GM19240 (cell line): ENCODE measurements at regions not wholly inside any gene's neighbourhood (a gene's known extent, or its start where the extent isn't known, plus 50 kb on each side); places are given as distances from the start of the nearest gene placed in this dataset.

Experiments used
- DNase-seq: peaks from one replicate; pipeline ENCODE4 v3.0.0; 2011; ENCODE audit warnings: low spot score; ENCODE audit not compliant: insufficient read length

DNA sequence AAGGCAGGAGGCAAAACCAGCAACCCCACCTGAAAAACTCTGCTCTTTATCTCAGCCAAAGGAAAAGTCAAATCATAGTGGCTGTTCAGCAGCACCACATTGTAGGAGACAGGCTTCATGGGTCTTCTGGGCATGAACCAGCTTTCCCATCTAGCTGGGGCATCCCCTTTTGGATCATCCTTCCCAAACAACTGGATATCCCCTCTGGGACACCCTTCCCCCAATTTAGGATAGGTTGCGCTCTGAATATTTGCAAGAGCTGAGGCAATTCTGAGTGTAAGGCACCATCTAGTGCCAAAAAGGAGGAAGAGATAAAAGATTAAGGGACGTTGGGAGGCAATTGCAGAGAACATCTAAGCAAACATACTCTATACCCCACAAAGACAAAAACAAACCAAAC is 295.8 kb downstream of the MATN1 start:
- DNase-seq, result no peak

DNA sequence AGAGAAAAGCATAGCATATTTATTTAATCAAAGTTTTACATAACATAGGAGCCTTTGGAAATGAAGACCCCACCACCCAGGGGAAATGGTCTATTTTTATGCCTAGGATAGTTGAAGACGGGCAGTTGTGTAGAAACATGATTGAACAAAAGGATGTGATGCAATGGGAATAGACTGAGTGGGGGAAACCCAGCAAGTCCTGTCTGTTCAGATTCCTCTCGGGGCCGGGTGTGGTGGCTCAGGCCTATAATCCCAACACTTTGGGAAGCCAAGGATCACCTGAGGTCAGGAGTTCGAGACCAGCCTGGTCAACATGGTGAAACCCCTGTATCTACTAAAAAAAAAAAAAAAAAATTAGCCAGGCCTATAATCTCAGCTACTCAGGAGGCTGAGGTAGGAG is 298.3 kb downstream of the MATN1 start:
- no peak for DNase-seq

DNA sequence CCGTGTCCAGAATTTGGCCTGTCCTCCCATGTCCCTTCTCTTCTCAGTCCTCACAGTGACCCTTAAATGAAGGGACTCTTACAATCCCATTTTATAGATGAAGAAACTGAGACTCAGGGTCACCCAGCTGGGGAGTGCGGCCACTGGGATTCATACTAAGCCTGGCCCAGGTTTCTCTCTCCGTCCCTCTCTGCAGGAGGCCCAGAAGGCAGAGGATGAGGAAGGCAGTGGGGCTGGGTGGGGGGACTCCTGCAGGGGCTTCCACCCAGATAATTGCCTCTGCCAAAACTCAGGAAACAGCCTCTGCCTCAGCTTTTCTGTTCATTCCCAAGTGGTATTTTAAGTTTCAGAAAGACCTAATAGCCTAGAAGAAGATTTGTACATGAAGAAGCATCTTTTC is 299.8 kb downstream of the MATN1 start:
- no peak for DNase-seq

DNA sequence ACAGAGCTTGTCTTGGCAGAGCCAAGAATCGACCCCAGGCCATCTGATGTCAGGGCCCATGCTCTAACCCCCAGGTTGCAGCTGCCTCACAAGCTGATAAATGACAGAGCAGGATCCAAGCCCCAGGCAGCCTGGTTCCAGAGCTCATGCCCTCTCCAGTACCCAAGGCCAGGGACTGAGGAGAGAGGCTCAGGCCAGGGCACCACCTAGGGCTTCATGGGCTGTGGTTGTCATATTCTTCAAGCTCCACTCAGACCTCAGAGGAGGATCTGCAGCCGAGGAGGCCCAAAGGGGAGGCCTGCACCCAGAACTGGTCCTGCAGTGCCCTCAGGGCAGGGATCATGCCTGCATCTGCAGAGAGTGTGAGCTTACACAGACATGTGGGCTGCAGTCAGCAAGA is 301.1 kb downstream of the MATN1 start:
- no peak for DNase-seq

DNA sequence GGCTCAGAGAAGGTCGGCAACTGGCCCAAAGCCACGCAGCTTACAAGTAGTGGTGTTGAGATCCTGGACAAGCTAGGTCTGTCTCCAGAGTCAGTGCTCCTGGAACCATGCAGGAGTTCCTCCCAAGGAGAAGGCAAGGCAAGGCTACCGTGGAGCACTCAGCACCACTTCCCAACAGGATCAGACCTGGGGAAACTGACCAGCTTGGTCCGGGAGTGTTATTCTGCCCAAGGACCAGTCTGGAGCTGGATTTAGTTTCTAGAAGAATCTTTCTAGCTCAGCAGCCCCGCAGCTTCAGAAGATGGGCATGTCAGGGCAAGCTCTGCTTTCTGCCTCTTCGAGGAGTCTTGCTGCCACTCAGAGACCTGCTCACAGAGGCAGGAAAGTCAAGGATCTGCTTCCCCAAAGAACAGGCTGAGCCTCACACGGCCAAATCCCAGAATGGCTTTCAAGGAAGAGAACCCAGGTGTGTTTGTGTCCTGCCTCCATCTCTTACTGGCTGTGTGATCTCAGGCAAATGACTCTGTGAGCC is 302.8 kb downstream of the MATN1 start:
- DNase-seq, result no peak

DNA sequence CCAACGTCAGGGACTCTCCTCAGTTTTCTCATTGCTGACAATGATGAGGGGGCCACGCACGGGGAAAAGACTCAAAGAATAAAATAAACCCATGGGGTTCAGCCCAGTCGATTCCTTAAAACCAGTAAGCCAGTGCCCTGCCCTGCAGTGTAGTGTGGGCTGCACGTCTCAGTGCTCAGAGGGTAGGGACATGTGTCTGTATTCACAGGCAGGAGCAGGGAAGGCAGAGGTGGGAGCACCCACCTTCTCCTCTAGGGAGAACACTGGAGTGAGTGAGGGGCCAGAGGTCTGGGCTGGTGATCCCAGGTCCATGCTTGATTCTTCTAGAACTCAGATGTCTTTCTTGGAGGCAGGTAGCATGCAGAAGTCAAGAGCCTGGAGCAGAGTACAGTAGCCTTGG is 303.6 kb downstream of the MATN1 start:
- no peak for DNase-seq

DNA sequence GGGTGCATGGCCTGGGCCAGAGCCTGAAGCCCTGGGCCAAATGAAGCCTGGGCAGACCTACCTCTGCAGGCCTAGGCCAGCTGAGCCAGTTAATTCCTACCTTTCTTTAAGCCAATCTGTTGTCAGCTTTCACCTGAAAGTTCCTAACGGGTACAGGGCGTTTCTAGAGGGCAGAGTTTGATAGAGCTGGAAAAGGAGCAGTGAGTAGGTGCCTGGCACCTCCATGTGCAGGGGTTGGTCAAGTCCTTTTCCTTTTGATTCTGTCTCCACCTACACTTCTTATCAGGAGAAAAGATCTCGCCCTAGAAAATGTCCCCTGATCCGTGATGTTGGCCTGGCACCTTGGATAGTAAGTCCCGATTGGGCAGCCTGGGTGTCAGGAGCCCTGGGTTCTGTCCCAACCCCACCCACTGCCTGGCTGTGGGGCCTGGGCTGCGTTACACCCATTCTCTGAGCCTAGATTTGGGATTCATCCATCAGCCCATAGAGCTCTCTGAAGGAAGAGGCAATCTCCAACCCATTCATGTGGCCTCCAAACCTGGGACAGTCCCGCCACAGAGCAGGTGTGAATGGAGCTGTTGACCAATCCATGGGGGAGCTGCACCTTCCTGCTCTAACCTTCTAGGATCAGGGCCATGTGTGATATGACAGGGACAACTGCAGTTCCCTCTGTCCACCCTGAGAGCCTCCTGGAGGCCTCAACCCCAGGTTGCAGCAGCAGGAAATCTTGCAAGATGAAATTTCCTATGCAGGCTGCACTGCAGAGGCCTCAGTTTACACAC is 304.3 kb downstream of the MATN1 start:
- no peak for DNase-seq

DNA sequence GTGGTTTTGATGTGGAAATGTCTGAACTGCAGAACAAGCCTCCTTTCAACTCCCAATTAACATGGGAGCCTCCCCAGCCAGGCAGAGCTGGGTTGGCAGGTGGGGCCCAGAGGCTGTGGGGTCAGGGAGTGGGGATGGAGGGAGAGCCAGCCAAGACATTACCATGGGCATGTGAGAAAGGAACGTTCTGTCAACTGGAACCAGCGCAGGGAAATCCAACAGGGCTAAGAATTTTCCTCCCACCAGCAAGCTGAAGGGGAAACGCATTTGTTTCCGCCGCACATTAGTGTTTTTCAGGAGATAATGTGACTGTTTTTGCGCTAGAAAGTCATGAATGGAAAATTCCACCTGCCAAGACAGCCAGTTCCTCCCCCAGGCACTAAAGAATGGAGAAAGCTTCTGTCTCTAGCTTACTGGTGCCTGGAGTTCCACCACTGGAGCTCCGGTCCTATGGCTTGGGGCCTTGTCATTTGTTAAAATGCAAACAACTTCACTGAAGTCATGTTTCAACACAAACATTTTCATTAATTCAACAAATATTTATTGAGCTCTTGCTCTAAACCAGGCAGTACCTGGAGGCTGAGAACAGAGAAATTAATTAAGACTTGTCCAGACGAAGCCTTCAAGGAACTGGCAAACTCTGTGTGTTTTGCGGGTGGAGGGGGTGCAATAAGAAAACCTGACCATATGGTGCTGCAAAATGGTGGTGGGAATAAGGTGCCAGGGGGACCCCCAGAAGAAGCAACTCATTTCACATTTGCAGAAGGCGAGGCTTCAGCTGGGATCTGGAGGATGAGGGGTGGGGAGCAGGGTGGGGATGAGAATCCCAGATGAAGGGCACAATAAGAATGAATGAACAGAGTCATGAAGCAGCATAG is 305.1 kb downstream of the MATN1 start:
- no peak for DNase-seq

DNA sequence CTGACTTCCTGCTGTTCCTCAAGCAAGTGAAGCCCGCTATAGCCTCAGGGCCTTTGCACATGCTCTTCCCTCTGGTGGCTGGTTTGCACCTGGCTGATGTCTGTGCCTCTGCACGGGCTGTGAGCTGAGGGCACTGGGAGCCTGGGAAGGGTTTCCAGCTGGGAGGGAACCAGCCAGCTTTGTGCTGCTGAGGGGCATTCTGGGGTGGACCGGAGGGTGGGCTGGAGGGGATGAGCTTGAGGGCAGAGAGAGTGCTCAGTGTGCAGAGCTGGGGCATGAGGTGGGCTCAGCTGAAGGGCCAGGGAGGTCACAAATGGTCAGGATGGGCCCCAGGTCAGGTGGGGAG is 305.7 kb downstream of the MATN1 start:
- no peak for DNase-seq

DNA sequence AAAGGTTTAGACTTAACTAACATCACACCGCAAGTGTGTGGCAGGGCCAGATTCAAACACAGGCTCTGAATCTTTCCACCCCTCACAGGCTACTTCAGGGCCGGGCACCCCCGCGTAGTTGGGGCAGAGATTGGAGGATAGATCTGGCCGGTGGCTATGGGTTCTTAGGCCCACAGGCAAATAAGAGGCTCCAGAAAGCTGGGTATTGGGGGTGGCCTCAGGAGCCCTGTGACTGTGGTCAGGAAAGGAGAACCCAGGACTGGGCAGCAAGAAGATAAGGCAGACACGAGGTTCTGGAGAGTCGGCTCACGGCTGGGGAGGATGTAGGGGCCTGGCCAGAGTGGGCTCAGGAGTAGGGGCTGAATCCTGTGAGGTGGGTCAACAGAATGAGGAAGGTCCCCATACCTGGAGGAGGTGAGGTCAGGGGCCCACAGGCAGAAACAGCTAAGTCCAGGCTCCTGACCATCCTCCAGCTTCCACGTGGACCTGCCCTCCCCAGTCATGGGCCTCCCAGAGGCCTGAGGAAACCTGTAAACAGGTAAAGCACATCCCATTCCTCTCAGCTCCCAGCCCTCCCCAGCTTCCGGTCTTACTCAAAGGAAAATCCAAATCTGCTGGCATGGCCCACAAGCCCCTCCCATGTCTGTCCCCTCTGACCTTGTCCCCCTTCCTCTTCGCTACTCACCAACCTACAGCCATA is 306.2 kb downstream of the MATN1 start:
- no peak for DNase-seq

DNA sequence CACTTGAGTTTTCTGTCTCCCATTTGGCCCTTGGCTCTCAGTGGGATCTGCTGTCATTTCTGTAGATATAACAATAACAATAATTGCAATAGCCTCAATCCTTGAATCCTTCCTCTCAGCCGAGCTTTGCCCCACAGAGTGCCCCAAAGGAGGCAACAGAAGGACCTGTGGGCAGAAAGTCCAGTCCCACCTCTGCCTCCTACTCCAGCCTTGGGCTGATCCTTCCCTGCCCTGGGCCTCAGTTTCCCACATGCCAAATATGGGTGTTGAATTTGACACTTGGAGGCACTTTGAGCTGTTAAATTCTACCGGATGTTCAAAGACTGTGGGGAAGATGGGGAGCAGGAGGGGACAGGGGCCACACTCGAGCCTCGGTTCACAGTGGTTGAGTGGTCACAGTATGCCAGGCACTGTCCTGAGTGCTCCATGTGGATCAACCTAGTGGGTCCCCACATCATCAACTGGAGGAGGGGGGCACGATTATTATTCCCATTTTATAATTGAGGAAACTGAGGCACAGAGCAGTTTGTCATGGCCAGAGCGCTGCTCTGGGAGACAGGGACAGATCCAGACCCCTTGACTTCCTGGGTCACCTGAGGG is 307.1 kb downstream of the MATN1 start:
- no peak for DNase-seq

DNA sequence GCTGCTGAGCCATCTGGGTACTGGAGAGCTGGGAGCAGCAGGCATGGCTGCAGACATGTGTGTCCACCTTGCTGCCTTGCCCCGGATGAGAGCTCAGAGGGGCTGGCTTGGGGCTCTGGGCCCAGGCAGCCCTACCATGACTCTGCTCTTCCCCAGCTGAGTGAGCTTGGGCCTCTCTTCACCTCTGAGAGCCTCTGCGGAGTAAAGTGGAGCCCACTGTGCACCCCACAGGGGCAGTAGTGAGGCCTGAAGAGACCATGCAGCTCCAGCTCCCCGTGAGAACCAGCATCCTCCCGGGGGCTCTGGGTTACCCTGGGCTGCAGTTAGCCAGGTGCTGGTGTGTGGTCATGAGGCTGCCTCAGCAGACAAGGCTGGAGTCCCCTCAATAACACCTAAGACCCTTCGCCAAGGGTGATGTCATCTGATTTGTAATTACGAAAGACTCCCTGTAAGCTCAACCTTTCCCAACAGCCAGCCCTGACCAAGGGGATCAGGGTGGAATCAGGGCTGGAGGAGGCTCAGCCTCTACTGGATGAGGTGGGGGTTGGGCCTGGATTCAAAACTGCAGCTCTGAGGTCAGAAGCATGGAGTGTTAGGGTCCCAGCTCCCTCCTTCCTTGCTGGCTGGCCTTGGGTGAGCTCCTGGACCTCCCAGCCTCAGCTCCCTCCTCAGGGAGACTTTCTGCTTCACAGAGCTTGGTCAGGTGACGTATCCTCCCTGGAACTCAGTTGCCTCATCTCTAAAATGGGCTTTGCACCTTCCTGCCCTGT is 308.0 kb downstream of the MATN1 start:
- no peak for DNase-seq

DNA sequence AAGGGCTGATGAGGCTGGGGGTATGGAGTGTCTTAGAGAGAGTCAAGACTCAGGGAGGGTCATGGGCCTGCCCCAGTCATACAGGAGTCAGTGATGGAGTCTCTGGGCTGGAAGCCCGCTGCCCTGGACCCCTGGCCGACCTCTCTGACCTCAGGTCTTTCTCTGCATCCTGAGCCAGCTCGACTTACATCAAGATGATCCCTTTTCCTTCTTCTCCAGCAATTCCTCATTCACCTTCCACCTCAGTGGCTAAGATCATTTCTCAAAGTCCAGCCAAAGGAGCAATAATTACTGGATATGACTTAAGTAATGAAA is 308.6 kb downstream of the MATN1 start:
- DNase-seq, result no peak

DNA sequence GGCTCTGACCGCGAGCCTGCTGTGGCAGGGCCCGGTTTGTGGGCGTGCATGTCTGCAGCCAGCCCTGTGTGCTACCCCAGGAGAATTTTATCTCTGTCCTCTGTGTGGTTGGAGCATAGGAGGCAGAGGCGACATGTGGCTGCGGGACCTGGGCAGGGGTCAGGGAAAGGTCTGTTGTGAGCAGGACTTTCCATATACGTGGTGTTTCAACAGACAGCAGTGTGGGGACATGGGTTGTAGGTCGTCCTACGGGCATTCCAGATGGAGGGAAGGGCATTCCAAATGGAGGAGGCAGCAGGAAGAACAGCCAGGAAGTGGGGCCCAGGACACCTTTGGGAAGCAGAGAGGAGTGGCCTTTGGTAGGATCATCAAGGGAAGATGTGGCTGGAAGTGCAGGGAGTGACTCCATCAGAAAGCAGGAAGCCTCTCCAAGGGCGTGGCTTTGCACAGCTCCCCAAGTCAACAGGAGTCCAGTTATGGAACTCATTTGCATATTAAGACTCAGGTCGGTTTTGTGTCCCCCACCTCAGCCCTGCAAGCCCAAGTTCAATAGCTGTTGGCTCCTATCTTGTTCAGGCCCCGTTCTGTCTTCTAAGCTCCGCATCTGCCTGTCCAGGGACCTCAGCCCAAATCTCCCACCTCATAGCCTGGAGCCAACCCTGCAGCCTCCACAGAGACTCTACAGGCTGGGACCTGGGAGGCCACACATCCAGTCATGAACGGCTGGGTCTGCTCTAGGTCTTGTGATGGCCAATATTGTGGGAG is 309.1 kb downstream of the MATN1 start:
- DNase-seq, result no peak

DNA sequence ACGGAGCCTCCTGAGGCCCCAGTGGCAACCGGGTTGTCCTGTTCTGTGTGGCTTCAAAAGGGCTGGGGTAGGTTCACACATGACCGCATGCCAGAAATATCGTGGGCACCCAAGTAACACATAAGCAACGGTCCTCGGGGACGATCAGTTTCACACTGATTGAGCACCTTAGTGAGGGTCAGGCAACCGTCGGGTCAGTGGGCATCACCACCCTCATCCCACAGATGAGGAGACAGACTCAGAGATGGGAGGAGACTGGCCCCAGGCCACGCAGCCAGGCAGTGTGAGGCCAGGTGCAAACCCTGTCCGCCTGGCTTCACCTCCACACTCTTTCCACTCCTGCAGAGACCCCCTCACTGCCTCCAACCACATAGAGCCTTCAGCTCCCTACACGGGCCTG is 309.8 kb downstream of the MATN1 start:
- DNase-seq, result no peak

DNA sequence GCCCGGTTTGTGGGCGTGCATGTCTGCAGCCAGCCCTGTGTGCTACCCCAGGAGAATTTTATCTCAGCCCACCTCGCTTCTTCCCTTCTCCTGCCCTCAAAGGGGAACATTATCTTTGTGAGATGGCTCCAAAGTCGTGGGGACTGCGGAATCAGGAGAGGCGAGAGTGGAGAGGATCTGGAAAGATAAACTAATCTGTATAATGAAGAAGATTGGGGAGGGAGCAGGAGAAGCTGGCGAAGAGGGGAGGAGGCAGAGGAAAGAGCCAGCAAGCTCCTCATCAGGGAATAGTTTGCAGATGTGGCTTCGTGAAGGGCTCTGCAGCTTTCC is 310.3 kb downstream of the MATN1 start:
- DNase-seq, result no peak

DNA sequence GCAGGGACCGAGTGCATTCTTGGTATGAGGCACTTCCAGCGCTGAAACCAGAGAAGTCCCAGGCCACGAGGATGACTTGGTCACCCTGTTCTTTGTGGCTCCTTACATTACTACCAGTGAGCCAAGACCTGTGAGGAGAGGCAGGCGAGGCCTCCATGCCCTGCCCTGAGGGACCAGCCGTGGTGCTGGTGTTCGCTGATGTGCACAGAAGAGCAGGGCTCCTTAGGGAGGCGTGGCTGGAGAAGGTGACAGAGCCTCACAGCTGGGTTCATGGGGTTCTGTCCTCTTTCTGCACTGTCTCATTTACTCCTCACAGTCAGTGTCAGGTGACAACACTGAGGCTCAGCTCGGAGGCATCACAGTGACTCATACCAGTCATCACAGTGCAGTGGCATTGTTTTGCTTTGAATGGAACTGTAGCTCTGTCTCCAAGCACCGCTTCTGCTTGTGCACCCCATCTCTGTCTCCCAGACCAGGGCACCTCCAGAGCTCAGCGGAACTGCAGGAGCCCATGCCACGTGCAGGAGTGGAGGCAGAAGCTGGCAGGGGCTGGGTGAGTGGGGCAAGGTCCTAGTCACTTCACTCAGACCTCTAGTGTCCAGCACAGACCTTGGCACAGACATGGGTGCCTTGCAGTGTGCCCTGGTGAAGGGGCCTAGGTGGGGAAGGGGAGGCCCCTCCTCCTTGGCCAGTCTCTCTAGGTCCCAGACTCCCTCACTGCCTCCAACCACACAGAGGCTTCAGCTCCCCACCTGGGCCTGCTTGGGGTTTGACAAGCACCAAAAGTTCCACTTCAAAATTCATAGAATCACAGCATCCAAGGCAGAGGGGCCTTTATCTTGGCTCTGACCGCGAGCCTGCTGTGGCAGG is 310.9 kb downstream of the MATN1 start:
- no peak for DNase-seq

DNA sequence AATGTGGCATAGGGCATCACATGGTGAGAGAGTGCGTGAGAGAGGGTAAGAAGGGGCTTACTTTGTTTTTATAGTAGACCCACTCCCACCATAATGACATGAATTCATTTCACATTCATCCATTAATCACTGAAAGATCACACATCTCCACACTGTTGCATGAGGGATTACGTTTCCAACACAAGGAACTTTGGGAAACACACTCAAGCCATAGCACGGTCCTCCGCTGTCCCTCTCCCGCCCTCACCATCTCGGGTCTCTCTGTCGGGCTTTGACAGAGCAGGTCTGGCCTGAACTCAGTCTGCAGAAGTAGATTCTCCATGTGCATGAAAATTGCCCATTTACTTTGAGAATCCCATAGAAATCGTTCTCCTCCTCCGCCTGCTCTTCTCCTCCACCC is 312.2 kb downstream of the MATN1 start:
- DNase-seq, result no peak

DNA sequence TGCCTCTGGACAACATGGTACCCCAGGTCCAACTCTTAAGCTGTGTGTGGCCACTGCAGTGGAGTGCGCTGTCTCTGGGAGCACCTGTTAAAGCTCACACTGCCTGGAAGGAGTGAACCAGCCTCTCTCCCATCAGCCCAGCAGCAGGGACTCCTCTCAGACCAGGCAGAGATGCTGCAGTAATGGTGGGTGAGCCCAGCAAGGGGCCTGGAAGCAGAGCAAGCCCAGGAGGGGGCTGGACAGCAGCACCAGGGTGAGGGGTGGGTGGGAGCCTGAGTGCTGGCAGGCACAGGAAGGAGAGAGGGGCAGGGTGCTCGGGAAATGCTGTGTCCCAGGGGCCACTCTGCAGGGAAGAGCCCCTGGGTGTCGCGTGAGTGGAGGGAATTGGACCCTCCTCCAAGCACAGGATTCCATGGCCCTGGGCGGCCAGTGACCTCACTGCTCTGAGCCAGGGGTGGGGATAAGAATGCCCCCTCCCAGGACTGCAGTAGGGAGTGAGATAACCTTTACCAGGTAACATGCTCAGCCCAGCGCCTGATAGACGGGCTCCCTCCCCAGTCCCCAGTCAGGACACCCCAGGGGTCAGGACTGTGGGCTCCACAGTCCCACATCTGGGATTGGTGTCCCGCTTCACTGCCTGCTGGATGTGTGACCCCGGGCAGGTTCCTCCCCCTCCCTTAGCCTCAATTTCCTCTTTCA is 313.1 kb downstream of the MATN1 start:
- DNase-seq, result no peak
